Posterior vena cava (tissue), 2 donors: ENCODE measurements at regions not wholly inside any gene's neighbourhood (a gene's known extent, or its start where the extent isn't known, plus 50 kb on each side); places are given as distances from the start of the nearest gene placed in this dataset.

Experiments
- DNase-seq: peaks from one replicate; pipeline ENCODE4 v3.0.0-alpha.2; 2020; ENCODE audit warnings: low spot score
- intact Hi-C, 2 donors: fragments of 100-400 bp; cut with DNase I; formaldehyde crosslinking; loops; one replicate each; pipeline versions ENCODE4 v1.14.1 to v1.14.2; 2022 to 2023
- donor health status: DM: yes; HTN: yes; CAD: no.
- donor health status: DM: yes; HTN: yes; CAD: no.

- DNase-seq, result no peak
- intact Hi-C loops, result no loop called here
These were observed 434.7 kb downstream of the GRIA2 start for GRCh38 chr4:157655096-157655809.

- intact Hi-C loops, result no loop called here
- DNase-seq, result no peak
These were observed 422.7 kb downstream of the GRIA2 start for GRCh38 chr4:157643257-157643656.

- intact Hi-C loops, result no loop called here
- no peak for DNase-seq
These were observed 413.5 kb downstream of the GRIA2 start for GRCh38 chr4:157634057-157634456.

GRCh38 chr4:157616741-157617472, 396.4 kb downstream of the GRIA2 start:
- intact Hi-C loops, result no loop called here
- no peak for DNase-seq

- DNase-seq, result no peak
- intact Hi-C loops, result no loop called here
These were observed 387.5 kb downstream of the GRIA2 start for GRCh38 chr4:157607996-157608395.

- no peak for DNase-seq
- intact Hi-C loops, result no loop called here
These were observed 380.1 kb downstream of the GRIA2 start for GRCh38 chr4:157600583-157600982.

- intact Hi-C loops, result no loop called here
- DNase-seq, result no peak
These were observed 370.7 kb downstream of the GRIA2 start for GRCh38 chr4:157591245-157591644.

GRCh38 chr4:157590679-157591078, 370.2 kb downstream of the GRIA2 start:
- intact Hi-C loops, result no loop called here
- no peak for DNase-seq

GRCh38 chr4:157587681-157588423, 367.3 kb downstream of the GRIA2 start:
- intact Hi-C loops, result no loop called here
- no peak for DNase-seq

- intact Hi-C loops, result no loop called here
These were observed 361.6 kb downstream of the GRIA2 start for GRCh38 chr4:157582141-157582540.

GRCh38 chr4:157576671-157577217, 356.2 kb downstream of the GRIA2 start:
- intact Hi-C loops, result no loop called here
- DNase-seq, result no peak

More at GRCh38 chr4:157582141-157582540, 361.6 kb downstream of the GRIA2 start:
- no peak for DNase-seq

- no peak for DNase-seq
- intact Hi-C loops, result no loop called here
These were observed 354.8 kb downstream of the GRIA2 start for GRCh38 chr4:157575339-157575738.

GRCh38 chr4:157574606-157575005, 354.1 kb downstream of the GRIA2 start:
- intact Hi-C loops, result no loop called here
- no peak for DNase-seq

GRCh38 chr4:157572951-157573350, 352.4 kb downstream of the GRIA2 start:
- intact Hi-C loops, result no loop called here
- no peak for DNase-seq

- intact Hi-C loops, result no loop called here
- no peak for DNase-seq
These were observed 351.8 kb downstream of the GRIA2 start for GRCh38 chr4:157572284-157572683.

GRCh38 chr4:157564771-157565170, 344.2 kb downstream of the GRIA2 start:
- no peak for DNase-seq
- intact Hi-C loops, result no loop called here

GRCh38 chr4:157564218-157564617, 343.7 kb downstream of the GRIA2 start:
- intact Hi-C loops, result no loop called here
- no peak for DNase-seq

- intact Hi-C loops, result no loop called here
- no peak for DNase-seq
These were observed 337.5 kb downstream of the GRIA2 start for GRCh38 chr4:157558016-157558415.

- intact Hi-C loops, result no loop called here
- no peak for DNase-seq
These were observed 329.5 kb downstream of the GRIA2 start for GRCh38 chr4:157550028-157550427.

- intact Hi-C loops, result loop anchor here in 1 of 2 donors (5.0 kb wide), 1 partner anchor 1381 kb away; no protein-coding TSS in a partner anchor
- DNase-seq, result no peak
These were observed 307.4 kb downstream of the GRIA2 start for GRCh38 chr4:157527954-157528353.
